ENCODE measurements at regions not wholly inside any gene's neighbourhood (a gene's known extent, or its start where the extent isn't known, plus 50 kb on each side); places are given as distances from the start of the nearest gene placed in this dataset.

GRCh38 chrX:30150196-30150895 is 65.0 kb upstream of the MAGEB2 start:
- TF ChIP-seq CTCF (IDR thresholded peaks at IDR 0.05) (no peak), EZH2 (IDR thresholded peaks at IDR 0.05) (no peak)

Data from neural progenitor cell (in vitro differentiated cells).